ENCODE measurements at regions not wholly inside any gene's neighbourhood (a gene's known extent, or its start where the extent isn't known, plus 50 kb on each side); places are given as distances from the start of the nearest gene placed in this dataset.

DNA sequence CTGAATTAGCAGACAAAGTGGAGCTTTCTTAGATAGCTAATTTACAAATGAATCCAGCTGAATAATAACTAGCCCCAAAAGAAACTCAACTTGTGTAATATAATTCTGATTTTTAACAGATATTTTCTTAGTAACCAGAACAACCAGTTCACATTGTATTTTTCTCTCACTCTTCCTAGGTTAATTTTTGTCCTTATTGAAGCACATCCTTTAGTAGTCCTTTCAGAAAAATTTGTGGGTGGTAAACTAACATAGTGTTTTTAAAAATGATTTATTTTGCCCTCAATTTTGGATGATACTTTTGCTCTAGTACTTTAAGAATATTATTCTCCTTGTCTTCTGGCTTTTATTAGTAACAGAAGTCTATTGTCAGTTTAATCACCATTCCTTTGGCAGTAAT, 190.6 kb upstream of the SLC39A10 start:
- no peak for DNase-seq (ENCODE audit: low spot score)
- TF ChIP-seq, protein P1, sequence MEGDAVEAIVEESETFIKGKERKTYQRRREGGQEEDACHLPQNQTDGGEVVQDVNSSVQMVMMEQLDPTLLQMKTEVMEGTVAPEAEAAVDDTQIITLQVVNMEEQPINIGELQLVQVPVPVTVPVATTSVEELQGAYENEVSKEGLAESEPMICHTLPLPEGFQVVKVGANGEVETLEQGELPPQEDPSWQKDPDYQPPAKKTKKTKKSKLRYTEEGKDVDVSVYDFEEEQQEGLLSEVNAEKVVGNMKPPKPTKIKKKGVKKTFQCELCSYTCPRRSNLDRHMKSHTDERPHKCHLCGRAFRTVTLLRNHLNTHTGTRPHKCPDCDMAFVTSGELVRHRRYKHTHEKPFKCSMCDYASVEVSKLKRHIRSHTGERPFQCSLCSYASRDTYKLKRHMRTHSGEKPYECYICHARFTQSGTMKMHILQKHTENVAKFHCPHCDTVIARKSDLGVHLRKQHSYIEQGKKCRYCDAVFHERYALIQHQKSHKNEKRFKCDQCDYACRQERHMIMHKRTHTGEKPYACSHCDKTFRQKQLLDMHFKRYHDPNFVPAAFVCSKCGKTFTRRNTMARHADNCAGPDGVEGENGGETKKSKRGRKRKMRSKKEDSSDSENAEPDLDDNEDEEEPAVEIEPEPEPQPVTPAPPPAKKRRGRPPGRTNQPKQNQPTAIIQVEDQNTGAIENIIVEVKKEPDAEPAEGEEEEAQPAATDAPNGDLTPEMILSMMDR (IDR thresholded peaks at IDR 0.05; ENCODE audit: extremely low read depth, missing control alignments): no peak

DNA sequence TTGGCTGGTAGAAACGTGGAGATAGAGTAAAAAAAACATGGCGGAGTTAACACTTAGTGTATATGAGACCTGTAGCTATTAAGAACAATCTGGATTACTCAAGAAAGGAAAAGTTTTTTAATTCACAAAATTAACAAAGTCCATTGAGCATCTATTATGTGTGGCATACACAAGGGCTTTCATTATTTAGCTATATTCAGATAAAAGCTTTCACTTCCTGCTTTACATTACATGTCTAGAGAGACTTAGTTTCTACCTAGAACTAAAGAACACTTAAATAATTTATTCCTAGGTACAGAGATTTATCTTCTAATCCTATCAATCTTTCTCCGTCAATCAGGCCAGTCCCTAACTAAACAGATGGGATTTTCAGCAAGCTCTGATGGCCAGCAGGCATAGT, 196.0 kb upstream of the SLC39A10 start:
- TF ChIP-seq, protein P1 (IDR thresholded peaks at IDR 0.05; ENCODE audit: extremely low read depth, missing control alignments): no peak
- DNase-seq (ENCODE audit: low spot score): no peak

DNA sequence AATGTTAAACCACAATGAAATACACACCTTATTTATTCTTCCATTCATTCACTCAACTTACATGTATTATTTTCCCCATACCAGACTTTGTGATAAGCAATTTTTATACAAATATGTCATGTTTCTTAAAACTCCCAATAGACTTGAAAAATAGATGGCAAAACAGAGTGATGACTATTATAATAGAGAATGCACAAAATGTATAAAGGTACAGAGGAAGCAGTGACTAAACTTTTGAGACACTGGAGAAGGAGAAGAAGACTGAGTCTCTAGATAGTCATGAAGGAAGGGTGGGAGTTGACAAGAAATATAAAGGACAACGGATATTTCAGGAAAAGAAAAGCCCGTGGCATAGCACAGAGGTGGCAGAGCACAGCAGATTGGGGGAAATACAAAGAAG, 198.1 kb upstream of the SLC39A10 start:
- no peak for DNase-seq (ENCODE audit: low spot score)
- TF ChIP-seq, protein P1 (IDR thresholded peaks at IDR 0.05; ENCODE audit: extremely low read depth, missing control alignments): no peak

DNA sequence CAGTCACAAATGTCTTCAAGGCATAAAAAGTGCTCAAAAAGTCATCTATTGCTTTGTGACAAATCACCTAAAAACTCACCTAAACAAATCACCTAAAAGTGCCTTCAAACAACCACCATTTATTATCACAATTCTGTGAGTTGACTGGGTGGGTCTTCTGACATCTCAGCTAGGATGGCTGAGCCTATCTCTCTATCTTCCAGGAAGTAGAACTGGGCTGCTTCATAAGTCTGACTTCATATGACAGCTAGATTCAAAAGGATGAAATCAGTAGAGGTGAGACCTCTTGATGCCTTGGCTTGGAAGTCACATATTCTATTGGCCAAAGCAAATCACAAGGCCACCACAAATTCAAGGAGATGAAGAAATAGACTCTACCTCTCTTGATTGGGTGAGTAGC, 199.2 kb upstream of the SLC39A10 start:
- no peak for DNase-seq (ENCODE audit: low spot score)
- TF ChIP-seq, protein P1 (IDR thresholded peaks at IDR 0.05; ENCODE audit: extremely low read depth, missing control alignments): no peak

DNA sequence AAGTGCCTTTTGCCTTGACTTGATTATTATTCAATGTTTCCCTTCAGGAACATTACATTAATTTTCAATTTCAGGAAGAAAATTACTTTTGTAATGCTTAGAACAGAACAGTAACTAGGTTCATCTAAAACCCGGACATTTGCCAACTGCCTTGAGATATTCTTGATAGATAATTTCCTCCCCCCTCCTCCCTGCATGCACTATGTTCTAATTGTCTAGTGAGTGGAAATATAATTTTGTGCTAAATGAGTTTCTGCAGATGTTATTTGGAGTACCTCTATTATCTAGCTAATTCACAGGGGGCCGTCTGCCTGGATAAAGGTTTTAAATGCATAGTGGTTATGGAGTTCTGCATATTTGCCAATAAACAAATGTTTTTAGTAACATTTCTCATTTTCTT, 200.3 kb upstream of the SLC39A10 start:
- no peak for DNase-seq (ENCODE audit: low spot score)
- TF ChIP-seq, protein P1 (IDR thresholded peaks at IDR 0.05; ENCODE audit: extremely low read depth, missing control alignments): no peak

DNA sequence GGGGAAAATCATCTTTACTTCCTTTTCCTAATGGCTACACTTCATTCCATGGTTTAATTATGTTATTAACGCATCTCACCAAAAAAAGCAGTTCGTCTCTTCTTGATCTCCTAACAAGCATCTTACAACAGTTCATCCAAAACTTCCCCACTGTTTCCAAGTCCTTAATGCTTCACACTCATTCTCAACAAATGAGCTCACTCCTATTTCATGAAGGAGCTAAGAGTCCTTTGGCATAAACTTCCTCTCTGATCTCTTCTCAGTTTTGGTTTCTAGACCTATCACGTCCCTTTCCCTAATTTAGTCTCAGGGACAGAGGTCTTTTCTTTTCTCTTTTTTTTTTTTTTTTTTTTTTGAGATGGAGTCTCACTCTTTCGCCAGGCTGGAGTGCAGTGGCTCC, 205.9 kb upstream of the SLC39A10 start:
- TF ChIP-seq, protein P1 (IDR thresholded peaks at IDR 0.05; ENCODE audit: extremely low read depth, missing control alignments): no peak
- DNase-seq (ENCODE audit: low spot score): no peak

DNA sequence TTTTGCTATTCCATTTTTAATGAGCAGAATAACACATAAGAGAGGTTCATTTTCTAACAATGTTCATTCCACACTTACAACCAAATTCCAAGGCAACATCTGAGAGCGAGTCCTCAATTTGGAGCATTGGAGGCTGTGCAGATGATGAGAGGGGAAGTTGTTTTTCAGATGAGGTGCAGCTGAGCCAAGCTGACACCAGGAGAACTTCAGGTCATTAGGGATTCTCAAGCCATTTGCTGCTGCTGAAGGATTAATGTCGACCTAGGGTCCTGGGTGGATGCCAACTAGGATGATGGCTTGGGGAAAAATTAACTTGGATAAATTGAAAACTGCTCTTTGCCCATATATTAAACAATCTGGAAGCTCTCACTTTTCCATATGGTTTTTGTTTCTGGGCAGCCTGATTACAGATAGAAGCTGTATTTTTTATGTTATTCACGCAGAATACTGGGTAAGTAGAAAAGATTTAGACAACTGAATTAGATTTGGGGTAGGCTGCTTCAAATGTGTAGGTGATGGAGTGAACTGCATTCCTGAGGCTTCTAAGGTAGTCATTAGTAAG, 206.4 kb upstream of the SLC39A10 start:
- TF ChIP-seq, protein P1 (IDR thresholded peaks at IDR 0.05; ENCODE audit: extremely low read depth, missing control alignments): no peak
- DNase-seq (ENCODE audit: low spot score): no peak

Data from GM20000 (cell line).